GM23338 (cell line): ENCODE measurements at regions not wholly inside any gene's neighbourhood (a gene's known extent, or its start where the extent isn't known, plus 50 kb on each side); places are given as distances from the start of the nearest gene placed in this dataset.

Experiments used
- CREB1 ChIP-seq: fragments of 250-450 bp; sonication (Bioruptor Pico); IDR thresholded peaks from 2 replicates; pipeline ENCODE4 v1.5.0; 2020; ENCODE audit warnings: low read depth, mild to moderate bottlenecking, moderate library complexity
- CTCF ChIP-seq, 2 experiments: fragments of 200-600 bp in 1 of 2; sonication (generic) in 1 of 2; conservative IDR thresholded peaks; 2 replicates each; pipeline versions ENCODE4 v1.5.1 to v1.6.1; 2016 to 2017; ENCODE audit warnings: antibody characterized with exemption in 2 of 2, low read depth in 2 of 2, mild to moderate bottlenecking in 2 of 2, moderate library complexity in 1 of 2
- EZH2 ChIP-seq: fragments of 200-600 bp; sonication (generic); IDR thresholded peaks from one replicate; pipeline ENCODE4 v1.8.0; 2017; ENCODE audit warnings: antibody characterized with exemption, mild to moderate bottlenecking, low read depth; ENCODE audit not compliant: unreplicated experiment
- EZH2phosphoT487 ChIP-seq: fragments of 200-600 bp; sonication (generic); IDR thresholded peaks from one replicate; pipeline ENCODE4 v1.8.1; 2018; ENCODE audit warnings: antibody characterized with exemption; ENCODE audit not compliant: unreplicated experiment
- JUNB ChIP-seq: IDR thresholded peaks from one replicate; pipeline ENCODE4 v1.6.1; 2016; ENCODE audit warnings: antibody characterized with exemption; ENCODE audit not compliant: unreplicated experiment
- POLR2AphosphoS5 ChIP-seq: IDR thresholded peaks from 2 replicates; pipeline ENCODE4 v1.6.1; 2016; ENCODE audit warnings: antibody characterized with exemption, low read depth
- ZNF331 ChIP-seq: fragments of 250-450 bp; sonication (Bioruptor Pico); IDR thresholded peaks from 2 replicates; pipeline ENCODE4 v1.5.0; 2020; ENCODE audit warnings: low read depth, mild to moderate bottlenecking, moderate library complexity
- TF ChIP-seq, protein P1 (sequence below): IDR thresholded peaks from one replicate; pipeline ENCODE4 v1.6.1; 2018; ENCODE audit warnings: antibody characterized with exemption; ENCODE audit not compliant: unreplicated experiment

DNA sequence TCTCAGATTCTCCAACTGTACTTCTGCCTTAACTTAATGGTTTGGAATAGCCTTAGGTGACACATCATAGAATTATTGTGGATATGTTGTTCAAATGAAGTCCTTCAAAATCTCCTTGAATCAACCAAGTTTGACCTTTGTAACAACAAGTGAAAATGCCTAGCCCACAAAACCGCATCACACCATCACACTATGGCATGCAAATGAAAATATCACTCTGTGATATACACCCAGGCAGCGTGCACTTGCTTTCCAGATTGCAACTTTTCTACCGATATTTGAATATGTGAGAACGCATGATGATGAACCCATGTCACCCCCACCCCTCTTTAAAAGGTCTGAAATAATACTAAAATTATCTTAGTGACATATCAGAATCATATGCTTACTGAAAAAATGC lies 656.7 kb downstream of the GABRG1 start:
- TF ChIP-seq ZNF331 (CRISPR knock-in tag) (no peak), CTCF (conservative IDR thresholded peaks at IDR 0.05; ENCODE audit: low read depth in 2 of 2) (no peak), EZH2 (no peak), POLR2AphosphoS5 (no peak), EZH2phosphoT487 (no peak), CREB1 (CRISPR knock-in tag) (no peak), JUNB (no peak)
- TF ChIP-seq, protein P1, sequence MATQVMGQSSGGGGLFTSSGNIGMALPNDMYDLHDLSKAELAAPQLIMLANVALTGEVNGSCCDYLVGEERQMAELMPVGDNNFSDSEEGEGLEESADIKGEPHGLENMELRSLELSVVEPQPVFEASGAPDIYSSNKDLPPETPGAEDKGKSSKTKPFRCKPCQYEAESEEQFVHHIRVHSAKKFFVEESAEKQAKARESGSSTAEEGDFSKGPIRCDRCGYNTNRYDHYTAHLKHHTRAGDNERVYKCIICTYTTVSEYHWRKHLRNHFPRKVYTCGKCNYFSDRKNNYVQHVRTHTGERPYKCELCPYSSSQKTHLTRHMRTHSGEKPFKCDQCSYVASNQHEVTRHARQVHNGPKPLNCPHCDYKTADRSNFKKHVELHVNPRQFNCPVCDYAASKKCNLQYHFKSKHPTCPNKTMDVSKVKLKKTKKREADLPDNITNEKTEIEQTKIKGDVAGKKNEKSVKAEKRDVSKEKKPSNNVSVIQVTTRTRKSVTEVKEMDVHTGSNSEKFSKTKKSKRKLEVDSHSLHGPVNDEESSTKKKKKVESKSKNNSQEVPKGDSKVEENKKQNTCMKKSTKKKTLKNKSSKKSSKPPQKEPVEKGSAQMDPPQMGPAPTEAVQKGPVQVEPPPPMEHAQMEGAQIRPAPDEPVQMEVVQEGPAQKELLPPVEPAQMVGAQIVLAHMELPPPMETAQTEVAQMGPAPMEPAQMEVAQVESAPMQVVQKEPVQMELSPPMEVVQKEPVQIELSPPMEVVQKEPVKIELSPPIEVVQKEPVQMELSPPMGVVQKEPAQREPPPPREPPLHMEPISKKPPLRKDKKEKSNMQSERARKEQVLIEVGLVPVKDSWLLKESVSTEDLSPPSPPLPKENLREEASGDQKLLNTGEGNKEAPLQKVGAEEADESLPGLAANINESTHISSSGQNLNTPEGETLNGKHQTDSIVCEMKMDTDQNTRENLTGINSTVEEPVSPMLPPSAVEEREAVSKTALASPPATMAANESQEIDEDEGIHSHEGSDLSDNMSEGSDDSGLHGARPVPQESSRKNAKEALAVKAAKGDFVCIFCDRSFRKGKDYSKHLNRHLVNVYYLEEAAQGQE = no peak
